HUDEP-2 (cell line): ENCODE measurements at regions not wholly inside any gene's neighbourhood (a gene's known extent, or its start where the extent isn't known, plus 50 kb on each side); places are given as distances from the start of the nearest gene placed in this dataset.

Experiments used
- DNase-seq, 76 experiments: peaks; one replicate each; lab custom pipeline; 2025; ENCODE audit not compliant: unreplicated experiment in 76 of 76; lab: John Stamatoyannopoulos, UW

GRCh38 chr18:30929718-30930117 lies 112.8 kb downstream of the DSC3 start:
- DNase-seq = no peak

- peak in 2 of 76 experiments; percentile 3 to 15 for DNase-seq
Measured at GRCh38 chr18:30929065-30929464, 113.5 kb downstream of the DSC3 start.

GRCh38 chr18:30927517-30928075 lies 114.9 kb downstream of the DSC3 start:
- DNase-seq = peak in 1 of 76 experiments; percentile 3

GRCh38 chr18:30927042-30927441 lies 115.5 kb downstream of the DSC3 start:
- peak in 5 of 76 experiments; percentile 5 to 54 (median 21) for DNase-seq

- no peak for DNase-seq
Measured at GRCh38 chr18:30925795-30926194, 116.7 kb downstream of the DSC3 start.

- DNase-seq = no peak
Measured at GRCh38 chr18:30920757-30921156, 121.8 kb downstream of the DSC3 start.

- DNase-seq = no peak
Measured at GRCh38 chr18:30920351-30920750, 122.2 kb downstream of the DSC3 start.

GRCh38 chr18:30917651-30918050 lies 124.9 kb downstream of the DSC3 start:
- no peak for DNase-seq

GRCh38 chr18:30915336-30915988 lies 127.1 kb downstream of the DSC3 start:
- DNase-seq = no peak

- no peak for DNase-seq
Measured at GRCh38 chr18:30908381-30908780, 134.2 kb downstream of the DSC3 start.

GRCh38 chr18:30903566-30903965 lies 139.0 kb downstream of the DSC3 start:
- no peak for DNase-seq

GRCh38 chr18:30889519-30890301 lies 152.8 kb downstream of the DSC3 start:
- peak in 36 of 76 experiments; percentile 1 to 71 (median 24) for DNase-seq

- DNase-seq = no peak
Measured at GRCh38 chr18:30888344-30888743, 154.2 kb downstream of the DSC3 start.

GRCh38 chr18:30886998-30887397 lies 155.5 kb downstream of the DSC3 start:
- DNase-seq = no peak

GRCh38 chr18:30870466-30870865 lies 172.1 kb downstream of the DSC3 start:
- DNase-seq = no peak

GRCh38 chr18:30862900-30863299 lies 179.6 kb downstream of the DSC3 start:
- DNase-seq = no peak

GRCh38 chr18:30860741-30861140 lies 181.8 kb downstream of the DSC3 start:
- DNase-seq = no peak

- no peak for DNase-seq
Measured at GRCh38 chr18:30859036-30859435, 183.5 kb downstream of the DSC3 start.

GRCh38 chr18:30858560-30858959 lies 184.0 kb downstream of the DSC3 start:
- no peak for DNase-seq

GRCh38 chr18:30855762-30856161 lies 186.8 kb downstream of the DSC3 start:
- no peak for DNase-seq

GRCh38 chr18:30852980-30853379 lies 189.6 kb downstream of the DSC3 start:
- DNase-seq = no peak

GRCh38 chr18:30852541-30852940 lies 190.0 kb downstream of the DSC3 start:
- DNase-seq = no peak
